GM12875 (cell line): ENCODE measurements at regions not wholly inside any gene's neighbourhood (a gene's known extent, or its start where the extent isn't known, plus 50 kb on each side); places are given as distances from the start of the nearest gene placed in this dataset.

Source experiments
- H3K4me3 ChIP-seq: one replicate; pipeline ENCODE4 v1.5.1; 2011; ENCODE audit warnings: low read depth, low read length, control low read depth
- TF ChIP-seq, protein P1 (sequence below): IDR thresholded peaks from 2 replicates; pipeline ENCODE4 v1.5.1; 2011; ENCODE audit warnings: low read depth, mild to moderate bottlenecking, control low read depth, inconsistent platforms, low read length, moderate library complexity, borderline replicate concordance; ENCODE audit not compliant: insufficient read depth

DNA sequence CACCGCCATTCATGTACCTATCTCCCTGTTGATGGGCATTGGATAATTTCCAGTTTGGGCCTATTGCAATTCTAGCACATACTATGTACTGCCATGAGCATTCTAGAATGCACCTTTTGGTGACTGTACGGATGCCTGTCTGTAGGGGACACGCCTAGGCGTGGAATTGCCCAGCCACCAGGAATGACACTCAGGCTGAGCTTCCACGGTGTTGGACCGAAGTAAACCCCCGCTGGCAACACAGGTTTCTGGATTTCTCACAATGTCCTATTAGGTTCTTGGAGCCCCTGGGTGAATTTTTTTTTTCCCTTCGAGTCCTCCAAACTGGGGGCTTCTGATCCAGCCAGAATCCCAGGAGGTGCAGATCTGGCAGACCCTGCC lies 146.6 kb downstream of the IRF8 start:
- H3K4me3 ChIP-seq: no peak overlapping the region
- TF ChIP-seq, protein P1, sequence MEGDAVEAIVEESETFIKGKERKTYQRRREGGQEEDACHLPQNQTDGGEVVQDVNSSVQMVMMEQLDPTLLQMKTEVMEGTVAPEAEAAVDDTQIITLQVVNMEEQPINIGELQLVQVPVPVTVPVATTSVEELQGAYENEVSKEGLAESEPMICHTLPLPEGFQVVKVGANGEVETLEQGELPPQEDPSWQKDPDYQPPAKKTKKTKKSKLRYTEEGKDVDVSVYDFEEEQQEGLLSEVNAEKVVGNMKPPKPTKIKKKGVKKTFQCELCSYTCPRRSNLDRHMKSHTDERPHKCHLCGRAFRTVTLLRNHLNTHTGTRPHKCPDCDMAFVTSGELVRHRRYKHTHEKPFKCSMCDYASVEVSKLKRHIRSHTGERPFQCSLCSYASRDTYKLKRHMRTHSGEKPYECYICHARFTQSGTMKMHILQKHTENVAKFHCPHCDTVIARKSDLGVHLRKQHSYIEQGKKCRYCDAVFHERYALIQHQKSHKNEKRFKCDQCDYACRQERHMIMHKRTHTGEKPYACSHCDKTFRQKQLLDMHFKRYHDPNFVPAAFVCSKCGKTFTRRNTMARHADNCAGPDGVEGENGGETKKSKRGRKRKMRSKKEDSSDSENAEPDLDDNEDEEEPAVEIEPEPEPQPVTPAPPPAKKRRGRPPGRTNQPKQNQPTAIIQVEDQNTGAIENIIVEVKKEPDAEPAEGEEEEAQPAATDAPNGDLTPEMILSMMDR: no peak

DNA sequence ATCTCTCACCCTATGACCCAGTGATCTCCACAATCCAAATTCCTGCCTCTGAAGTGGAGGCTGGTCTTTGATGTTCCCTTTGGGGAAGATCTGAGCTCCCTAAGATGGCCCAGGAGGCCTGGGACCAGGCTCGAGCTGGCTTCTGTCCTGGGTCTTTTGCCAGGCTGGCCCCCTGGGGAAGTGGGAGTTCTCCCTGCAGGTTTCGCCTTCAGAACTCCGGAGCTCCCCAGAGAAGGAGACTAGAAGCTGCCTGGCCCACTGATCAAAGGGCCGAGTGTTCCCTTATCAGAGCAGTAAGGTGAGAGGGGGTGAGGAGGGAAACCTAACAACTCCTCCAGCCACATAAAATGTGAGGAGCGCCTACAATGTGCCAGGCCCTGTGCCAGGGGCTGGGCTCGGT lies 147.1 kb downstream of the IRF8 start:
- H3K4me3 ChIP-seq: no peak overlapping the region
- TF ChIP-seq, protein P1: no peak

DNA sequence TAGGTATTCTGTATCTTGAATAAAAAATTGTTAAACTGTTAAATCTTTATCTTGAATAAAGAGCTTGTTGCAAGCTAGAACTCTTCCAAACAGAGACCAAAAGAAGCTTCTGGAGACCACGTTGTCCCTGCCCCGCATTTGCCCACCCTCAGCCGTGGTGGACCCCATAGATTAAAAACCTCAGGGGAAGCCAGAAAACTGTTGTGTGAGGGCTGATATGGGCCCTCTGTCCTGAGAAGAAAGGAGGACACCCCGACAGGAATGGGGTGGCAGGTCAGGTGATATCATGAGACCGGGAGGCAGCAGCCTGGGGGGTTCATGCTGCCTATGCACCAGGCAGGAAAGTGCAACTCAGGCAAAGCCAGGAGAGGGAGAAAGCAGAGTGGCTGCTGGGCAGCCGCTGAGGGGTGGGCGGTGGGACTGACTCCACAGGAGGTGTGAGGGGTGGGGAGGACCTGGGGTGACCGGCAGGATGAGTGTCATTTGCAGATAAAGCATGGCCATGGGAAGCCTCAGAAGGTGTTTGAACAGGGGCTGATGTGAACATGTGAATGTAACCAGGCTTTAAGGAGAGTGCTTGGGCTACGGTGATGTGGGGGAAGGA lies 147.8 kb downstream of the IRF8 start:
- TF ChIP-seq, protein P1: no peak

DNA sequence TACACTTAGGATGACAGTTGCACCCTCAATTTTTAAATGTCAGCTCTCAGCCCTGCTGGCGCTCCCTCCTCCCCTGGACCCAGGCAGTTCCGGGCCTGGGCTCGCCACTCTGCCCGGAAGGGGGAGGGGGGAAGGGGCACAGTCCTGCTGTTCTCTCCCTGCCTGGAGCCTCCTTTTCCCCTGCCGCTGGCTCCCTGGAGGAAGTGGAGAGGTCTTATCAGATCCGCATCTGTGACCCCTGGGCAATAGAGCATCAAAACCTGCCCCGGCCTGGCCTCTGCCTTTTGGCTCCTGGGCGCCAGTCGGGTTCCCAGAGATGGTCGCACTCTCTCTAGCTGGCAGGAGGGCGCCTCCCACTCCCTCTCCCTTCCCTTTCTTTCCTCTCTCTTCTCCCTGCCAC lies 149.3 kb downstream of the IRF8 start:
- H3K4me3 ChIP-seq: no peak overlapping the region
- TF ChIP-seq, protein P1: no peak

More for the DNA sequence above, 147.8 kb downstream of the IRF8 start:
- no peak overlapping the region for H3K4me3 ChIP-seq

DNA sequence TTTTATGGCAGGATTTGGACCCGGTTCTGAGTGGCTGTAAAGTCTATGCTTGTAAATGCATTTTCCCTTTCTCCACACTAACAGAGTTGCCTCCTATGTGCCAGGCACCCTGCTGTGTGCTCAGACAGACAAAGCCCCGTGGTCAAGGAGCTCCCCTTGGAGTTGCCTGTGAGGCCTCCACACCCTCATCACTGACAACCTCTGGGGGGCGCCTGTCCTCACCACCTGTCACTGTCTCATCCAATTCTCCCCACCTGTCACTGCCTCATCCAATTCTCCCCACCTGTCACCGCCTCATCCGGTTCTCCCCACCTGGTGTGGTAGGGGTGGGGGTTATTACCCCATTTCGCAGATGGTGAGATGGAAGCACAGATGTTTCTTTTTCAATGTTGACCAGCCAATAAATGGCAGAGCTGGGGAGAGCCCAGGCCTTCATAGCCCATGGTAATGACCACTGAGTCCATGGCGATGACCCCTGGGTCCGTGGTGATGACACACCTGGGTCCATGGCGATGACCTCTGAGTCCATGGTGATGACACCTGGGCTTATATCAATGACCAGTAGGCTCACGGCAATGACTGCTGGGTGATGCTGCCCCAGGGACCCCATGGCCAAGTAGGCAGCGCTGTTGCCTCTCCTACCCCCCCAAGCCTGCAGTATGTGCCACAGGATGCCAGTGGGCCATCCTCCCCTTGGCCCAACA lies 150.1 kb downstream of the IRF8 start:
- no peak overlapping the region for H3K4me3 ChIP-seq
- TF ChIP-seq, protein P1: peak; percentile 26; the same call in 1 of the 2 replicates

DNA sequence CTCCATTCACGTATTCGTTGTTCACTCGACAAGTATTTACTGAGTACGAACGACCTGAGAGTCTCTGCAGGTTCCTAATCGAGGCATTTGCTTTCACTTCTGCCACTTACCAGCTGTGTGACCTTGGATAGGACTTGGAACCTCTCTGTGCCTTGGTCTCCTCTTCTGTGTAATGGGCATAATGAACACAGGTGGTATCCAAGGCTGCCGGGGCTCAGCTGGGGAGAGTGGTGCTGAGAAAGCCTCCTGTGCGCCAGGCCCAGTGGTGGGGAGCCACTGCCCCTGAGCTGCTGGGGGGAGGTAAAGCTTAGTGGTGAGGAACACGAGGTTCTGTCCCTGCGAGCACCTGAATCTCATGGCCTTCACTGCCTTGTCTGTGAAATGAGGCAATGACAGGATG lies 150.7 kb downstream of the IRF8 start:
- no peak overlapping the region for H3K4me3 ChIP-seq
- TF ChIP-seq, protein P1: no peak

DNA sequence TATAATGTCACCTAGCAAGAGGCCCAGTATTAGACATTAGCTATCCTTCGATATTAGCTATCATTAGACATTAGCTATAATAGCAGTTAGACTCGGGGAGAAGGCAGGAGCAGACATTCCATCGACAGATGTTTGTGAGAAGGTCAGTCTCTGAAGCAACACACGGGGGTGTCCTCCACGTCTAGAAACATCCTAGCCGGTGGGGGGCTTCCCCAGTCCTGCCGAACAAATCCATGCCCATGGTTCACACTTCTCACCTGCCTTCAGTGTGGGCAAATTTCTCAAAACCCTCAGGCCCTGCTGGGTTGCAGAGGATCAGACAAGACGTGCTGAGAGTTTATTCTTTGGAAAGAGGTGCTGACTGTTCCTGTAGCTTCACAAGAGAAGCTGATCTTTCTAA lies 151.1 kb downstream of the IRF8 start:
- no peak overlapping the region for H3K4me3 ChIP-seq
- TF ChIP-seq, protein P1: no peak
